H9 (cell line): ENCODE measurements at regions not wholly inside any gene's neighbourhood (a gene's known extent, or its start where the extent isn't known, plus 50 kb on each side); places are given as distances from the start of the nearest gene placed in this dataset.

Experiments
- DNase-seq: peaks from one replicate; pipeline ENCODE4 v3.0.0-alpha.2; 2017
- H2AFZ ChIP-seq: one replicate; pipeline ENCODE4 v1.6.1; 2013; ENCODE audit warnings: mild to moderate bottlenecking, low read length, control low read depth, moderate library complexity
- H2AK5ac ChIP-seq: 2 replicates; pipeline ENCODE4 v1.6.1; 2013; ENCODE audit warnings: low read length, control low read depth, mixed read lengths; ENCODE audit not compliant: insufficient read length
- H2BK120ac ChIP-seq: one replicate; pipeline ENCODE4 v1.6.1; 2013; ENCODE audit warnings: low read depth, mild to moderate bottlenecking, low read length, control low read depth, inconsistent platforms; ENCODE audit not compliant: poor library complexity, severe bottlenecking
- H2BK12ac ChIP-seq: 2 replicates; pipeline ENCODE4 v1.6.1; 2013; ENCODE audit warnings: low read length, control low read depth, mixed read lengths, low read depth; ENCODE audit not compliant: insufficient read length
- H2BK15ac ChIP-seq: 2 replicates; pipeline ENCODE4 v1.6.1; 2013; ENCODE audit warnings: low read depth, low read length, control low read depth
- H2BK20ac ChIP-seq: one replicate; pipeline ENCODE4 v1.6.1; 2013; ENCODE audit warnings: low read depth, mild to moderate bottlenecking, low read length, control low read depth, inconsistent platforms; ENCODE audit not compliant: poor library complexity, severe bottlenecking
- H2BK5ac ChIP-seq: 2 replicates; pipeline ENCODE4 v1.6.1; 2013; ENCODE audit warnings: low read length, control low read depth, mixed read lengths; ENCODE audit not compliant: insufficient read length
- H3K14ac ChIP-seq: 2 replicates; pipeline ENCODE4 v1.6.1; 2013; ENCODE audit warnings: low read length, control low read depth; ENCODE audit not compliant: insufficient read depth
- H3K18ac ChIP-seq: 2 replicates; pipeline ENCODE4 v1.6.1; 2013; ENCODE audit warnings: low read depth, mild to moderate bottlenecking, mixed read lengths, low read length, control low read depth; ENCODE audit not compliant: insufficient read length
- H3K23ac ChIP-seq: 2 replicates; pipeline ENCODE4 v1.6.1; 2013; ENCODE audit warnings: low read length, control low read depth, mixed read lengths, low read depth; ENCODE audit not compliant: insufficient read length
- H3K23me2 ChIP-seq: 2 replicates; pipeline ENCODE4 v1.6.1; 2013; ENCODE audit warnings: low read depth, mild to moderate bottlenecking, mixed read lengths, low read length, control low read depth; ENCODE audit not compliant: insufficient read length, poor library complexity, severe bottlenecking
- H3K27ac ChIP-seq: 2 replicates; pipeline ENCODE4 v1.5.1; 2013; ENCODE audit warnings: low read length, control low read depth, mixed read lengths, low read depth; ENCODE audit not compliant: insufficient read length
- H3K27me3 ChIP-seq: 2 replicates; pipeline ENCODE4 v1.6.1; 2013; ENCODE audit warnings: low read length, control low read depth, inconsistent platforms; ENCODE audit not compliant: insufficient read depth
- H3K4ac ChIP-seq: 2 replicates; pipeline ENCODE4 v1.6.1; 2013; ENCODE audit warnings: low read depth, mild to moderate bottlenecking, control low read depth, inconsistent platforms, low read length, moderate library complexity
- H3K4me1 ChIP-seq: 2 replicates; pipeline ENCODE4 v1.6.1; 2013; ENCODE audit warnings: low read length, control low read depth, inconsistent platforms; ENCODE audit not compliant: insufficient read depth
- H3K4me2 ChIP-seq: 2 replicates; pipeline ENCODE4 v1.6.1; 2013; ENCODE audit warnings: low read length, control low read depth, mixed read lengths; ENCODE audit not compliant: insufficient read length, insufficient read depth
- H3K56ac ChIP-seq: 2 replicates; pipeline ENCODE4 v1.6.1; 2013; ENCODE audit warnings: low read depth, mild to moderate bottlenecking, mixed read lengths, low read length, control low read depth; ENCODE audit not compliant: insufficient read length
- H3K79me1 ChIP-seq: 2 replicates; pipeline ENCODE4 v1.6.1; 2013; ENCODE audit warnings: low read depth, mild to moderate bottlenecking, moderate library complexity, low read length, control low read depth, inconsistent platforms; ENCODE audit not compliant: insufficient read depth, poor library complexity, severe bottlenecking
- H3K79me2 ChIP-seq: 2 replicates; pipeline ENCODE4 v1.6.1; 2013; ENCODE audit warnings: low read length, control low read depth, inconsistent platforms; ENCODE audit not compliant: insufficient read depth
- H3K9ac ChIP-seq: 2 replicates; pipeline ENCODE4 v1.6.1; 2013; ENCODE audit warnings: low read length, control low read depth, mixed read lengths; ENCODE audit not compliant: insufficient read length; ENCODE audit errors: extremely low read depth
- H3K9me3 ChIP-seq: one replicate; pipeline ENCODE4 v1.6.1; 2013; ENCODE audit warnings: low read depth, low read length, inconsistent platforms; ENCODE audit not compliant: control insufficient read depth
- H3T11ph ChIP-seq: one replicate; pipeline ENCODE4 v1.6.1; 2013; ENCODE audit warnings: mild to moderate bottlenecking, low read length, control low read depth, inconsistent platforms
- H4K20me1 ChIP-seq: one replicate; pipeline ENCODE4 v1.6.1; 2013; ENCODE audit not compliant: control insufficient read depth, insufficient read length, insufficient read depth
- H4K5ac ChIP-seq: 2 replicates; pipeline ENCODE4 v1.6.1; 2013; ENCODE audit warnings: low read depth, mild to moderate bottlenecking, mixed read lengths, low read length, control low read depth; ENCODE audit not compliant: insufficient read length
- H4K8ac ChIP-seq: replicated peaks from 2 replicates; pipeline ENCODE4 v1.6.1; 2013; ENCODE audit warnings: low read length, control low read depth, mixed read lengths, low read depth; ENCODE audit not compliant: insufficient read length
- H4K91ac ChIP-seq: 2 replicates; pipeline ENCODE4 v1.6.1; 2013; ENCODE audit warnings: low read depth, mild to moderate bottlenecking, moderate library complexity, mixed read lengths, low read length, control low read depth; ENCODE audit not compliant: insufficient read length
- H3K27ac Mint-ChIP-seq, 3 experiments: 2 replicates in 2 of 3; 3 replicates in 1 of 3; pipeline ENCODE4 v1.8.0; 2020 to 2021; ENCODE audit warnings: mixed read lengths in 3 of 3, mild to moderate bottlenecking in 1 of 3, moderate library complexity in 1 of 3
- H3K27me3 Mint-ChIP-seq: 2 replicates; pipeline ENCODE4 v1.8.0; 2021; ENCODE audit warnings: low read depth, mild to moderate bottlenecking, moderate library complexity, mixed read lengths
- H3K36me3 Mint-ChIP-seq, 3 experiments: 2 replicates in 2 of 3; 3 replicates in 1 of 3; pipeline ENCODE4 v1.8.0; 2020 to 2021; ENCODE audit warnings: low read depth in 3 of 3, mixed read lengths in 3 of 3; ENCODE audit not compliant: insufficient read depth in 1 of 3
- H3K4me1 Mint-ChIP-seq, 2 experiments: 2 replicates each; pipeline ENCODE4 v1.8.0; 2020; ENCODE audit warnings: mixed read lengths in 2 of 2
- H3K4me3 Mint-ChIP-seq, 2 experiments: 2 replicates in 1 of 2; 3 replicates in 1 of 2; pipeline ENCODE4 v1.8.0; 2020 to 2021; ENCODE audit warnings: mild to moderate bottlenecking in 2 of 2, mixed read lengths in 2 of 2, moderate library complexity in 1 of 2
- H3K9me3 Mint-ChIP-seq, 2 experiments: 2 replicates in 1 of 2; 3 replicates in 1 of 2; pipeline ENCODE4 v1.8.0; 2020; ENCODE audit warnings: mild to moderate bottlenecking in 2 of 2, mixed read lengths in 2 of 2, moderate library complexity in 1 of 2
- WGBS: extraction: QIAGEN DNeasy Blood & Tissue Kit; methylation state at CpG from one replicate; pipeline ENCODE4 v1.1.7; 2013; ENCODE audit warnings: missing lambda C conversion rate, low lambda C conversion rate, mixed read lengths; ENCODE audit not compliant: insufficient read length; ENCODE audit errors: extremely low coverage; 5-methylcytosine and 5-hydroxymethylcytosine counted together
- TF ChIP-seq, protein P1 (sequence below): fragments of 200-600 bp; sonication (generic); conservative IDR thresholded peaks from 3 replicates; pipeline ENCODE4 v1.8.0; 2021; ENCODE audit warnings: antibody characterized with exemption, mild to moderate bottlenecking

DNA sequence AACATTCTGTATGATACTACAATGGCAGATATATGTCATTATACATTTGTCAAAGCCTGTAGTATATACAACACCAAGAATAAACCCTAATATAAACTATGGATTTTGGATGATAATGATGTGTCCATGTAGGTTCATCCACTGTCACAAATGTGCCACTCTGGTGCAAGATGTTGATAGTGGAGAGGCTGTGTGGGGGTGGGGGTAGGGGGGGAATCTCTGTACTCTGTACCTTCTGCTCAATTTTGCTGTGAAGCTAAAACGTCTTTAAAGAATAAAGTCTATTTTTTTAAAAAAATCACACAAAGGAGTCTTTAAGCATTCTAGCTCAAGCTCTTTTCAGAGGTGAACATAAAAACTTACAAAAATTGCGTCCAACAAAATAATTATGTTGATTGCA, 88.2 kb upstream of the ABI3BP start:
- TF ChIP-seq, protein P1, sequence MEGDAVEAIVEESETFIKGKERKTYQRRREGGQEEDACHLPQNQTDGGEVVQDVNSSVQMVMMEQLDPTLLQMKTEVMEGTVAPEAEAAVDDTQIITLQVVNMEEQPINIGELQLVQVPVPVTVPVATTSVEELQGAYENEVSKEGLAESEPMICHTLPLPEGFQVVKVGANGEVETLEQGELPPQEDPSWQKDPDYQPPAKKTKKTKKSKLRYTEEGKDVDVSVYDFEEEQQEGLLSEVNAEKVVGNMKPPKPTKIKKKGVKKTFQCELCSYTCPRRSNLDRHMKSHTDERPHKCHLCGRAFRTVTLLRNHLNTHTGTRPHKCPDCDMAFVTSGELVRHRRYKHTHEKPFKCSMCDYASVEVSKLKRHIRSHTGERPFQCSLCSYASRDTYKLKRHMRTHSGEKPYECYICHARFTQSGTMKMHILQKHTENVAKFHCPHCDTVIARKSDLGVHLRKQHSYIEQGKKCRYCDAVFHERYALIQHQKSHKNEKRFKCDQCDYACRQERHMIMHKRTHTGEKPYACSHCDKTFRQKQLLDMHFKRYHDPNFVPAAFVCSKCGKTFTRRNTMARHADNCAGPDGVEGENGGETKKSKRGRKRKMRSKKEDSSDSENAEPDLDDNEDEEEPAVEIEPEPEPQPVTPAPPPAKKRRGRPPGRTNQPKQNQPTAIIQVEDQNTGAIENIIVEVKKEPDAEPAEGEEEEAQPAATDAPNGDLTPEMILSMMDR = no peak
- H3K9me3 ChIP-seq = no peaks in the 10 kb centered on the region
- H3K27ac Mint-ChIP-seq = no peak overlapping the region
- H3K4me3 Mint-ChIP-seq = no peak overlapping the region
- no peak overlapping the region for H3K18ac ChIP-seq
- no peaks in the 10 kb centered on the region for H3K79me2 ChIP-seq
- H2BK120ac ChIP-seq = no peak overlapping the region
- H3K27ac ChIP-seq = no peak overlapping the region
- no peaks in the 10 kb centered on the region for H3K23me2 ChIP-seq
- no peak overlapping the region for H4K91ac ChIP-seq
- no peaks in the 10 kb centered on the region for H3K9me3 Mint-ChIP-seq
- H3K27me3 Mint-ChIP-seq = no peaks in the 10 kb centered on the region
- H3K9ac ChIP-seq = no peak overlapping the region
- H2AK5ac ChIP-seq = no peak overlapping the region
- H4K8ac ChIP-seq = no peak overlapping the region
- no CpG with 5 or more reads among the region's 2 CpGs for WGBS
- H4K20me1 ChIP-seq = no peaks in the 10 kb centered on the region
- H3K4me2 ChIP-seq = no peak overlapping the region
- no peak overlapping the region for H3T11ph ChIP-seq
- no peak overlapping the region for H2BK5ac ChIP-seq
- no peaks in the 10 kb centered on the region for H3K4me1 Mint-ChIP-seq
- H3K4ac ChIP-seq = no peak overlapping the region
- no peak overlapping the region for H2AFZ ChIP-seq
- no peak overlapping the region for H3K14ac ChIP-seq
- no peak overlapping the region for H2BK12ac ChIP-seq
- no peaks in the 10 kb centered on the region for H3K4me1 ChIP-seq
- no peak overlapping the region for H2BK15ac ChIP-seq
- no peaks in the 10 kb centered on the region for H3K79me1 ChIP-seq
- no peak overlapping the region for H3K56ac ChIP-seq
- H3K36me3 Mint-ChIP-seq = no peaks in the 10 kb centered on the region
- H4K5ac ChIP-seq = no peak overlapping the region
- DNase-seq = no peak
- no peak overlapping the region for H3K23ac ChIP-seq
- no peak overlapping the region for H2BK20ac ChIP-seq
- no peaks in the 10 kb centered on the region for H3K27me3 ChIP-seq
